ENCODE measurements at regions not wholly inside any gene's neighbourhood (a gene's known extent, or its start where the extent isn't known, plus 50 kb on each side); places are given as distances from the start of the nearest gene placed in this dataset.

DNA sequence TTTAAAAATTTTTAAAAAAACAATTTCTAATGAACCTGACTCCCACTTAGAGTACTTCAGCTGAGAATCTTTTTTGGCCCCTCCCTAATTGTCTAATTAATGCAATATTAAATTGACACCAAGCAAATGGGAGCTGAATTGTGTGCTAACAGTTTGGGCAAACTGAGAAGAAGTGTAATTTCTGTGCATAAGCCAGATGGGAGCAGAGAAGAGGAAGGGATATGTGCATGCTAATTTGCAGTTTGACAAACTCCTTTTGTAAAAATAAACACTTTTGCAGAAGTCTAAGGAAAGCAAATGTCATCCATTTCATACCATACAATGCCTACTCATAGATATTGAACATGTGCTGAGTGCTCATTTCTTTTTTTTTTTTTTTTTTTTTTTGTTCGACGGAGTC, 332.0 kb downstream of the CYRIA start:
- no peak for DNase-seq (ENCODE audit: low read depth)

DNA sequence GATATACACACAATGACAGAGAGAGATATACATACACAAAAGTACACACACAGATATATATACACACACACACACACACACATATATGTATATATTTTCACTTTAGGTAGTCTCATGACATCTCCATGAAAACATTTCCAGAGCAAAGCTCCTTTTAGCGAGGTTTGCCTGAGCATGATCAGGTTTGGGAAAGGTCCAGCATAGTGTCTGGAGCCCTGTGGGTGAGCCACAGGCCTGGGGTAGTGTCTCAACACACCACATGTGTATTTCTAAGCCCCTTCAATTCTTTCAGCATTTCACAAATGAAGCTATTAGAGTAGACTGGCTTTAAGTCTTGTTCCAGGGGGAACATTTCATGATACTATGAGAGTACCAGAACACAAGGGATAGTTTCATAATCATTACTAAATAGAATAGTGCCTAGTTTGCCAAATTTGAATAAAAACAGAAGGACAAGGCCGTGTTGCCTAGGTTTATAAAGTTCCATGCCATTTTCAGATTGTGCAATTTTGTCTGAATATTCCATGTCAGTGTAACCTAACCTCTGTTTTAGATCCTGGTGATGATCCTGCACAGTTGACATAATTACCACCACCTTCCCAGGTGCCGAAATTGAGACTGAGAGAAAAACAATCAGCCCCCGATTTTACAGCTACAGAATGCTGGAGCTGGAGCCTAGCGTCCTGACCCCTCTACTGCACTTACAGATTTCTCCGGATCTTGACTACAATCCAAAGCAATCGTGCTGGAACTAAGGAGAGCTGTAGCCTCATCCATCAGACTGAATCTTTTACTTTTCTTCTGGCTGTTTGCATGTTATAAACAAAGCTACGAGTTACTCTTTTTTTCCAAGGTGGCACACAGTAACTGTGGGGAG, 332.7 kb downstream of the CYRIA start:
- DNase-seq (ENCODE audit: low read depth) = no peak

DNA sequence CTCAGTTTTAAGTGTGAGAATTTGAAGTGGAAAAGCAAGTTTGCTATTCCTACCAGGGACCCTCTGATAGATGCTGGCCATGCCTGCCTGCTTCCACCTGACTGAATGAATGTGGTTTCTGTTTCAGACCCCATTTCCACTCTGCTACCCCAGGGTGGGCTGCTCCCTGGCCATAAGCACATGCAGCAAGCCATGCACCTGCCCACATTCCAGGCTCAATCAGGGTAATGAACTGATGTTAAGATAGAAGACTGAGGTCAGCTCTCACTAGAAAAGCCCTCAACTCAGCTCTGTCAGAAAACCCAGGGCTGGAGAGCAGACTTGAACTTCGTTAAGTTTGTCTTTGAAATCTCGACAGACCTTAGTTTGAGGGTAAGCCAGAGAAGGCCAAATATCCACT, 333.9 kb downstream of the CYRIA start:
- no peak for DNase-seq (ENCODE audit: low read depth)

DNA sequence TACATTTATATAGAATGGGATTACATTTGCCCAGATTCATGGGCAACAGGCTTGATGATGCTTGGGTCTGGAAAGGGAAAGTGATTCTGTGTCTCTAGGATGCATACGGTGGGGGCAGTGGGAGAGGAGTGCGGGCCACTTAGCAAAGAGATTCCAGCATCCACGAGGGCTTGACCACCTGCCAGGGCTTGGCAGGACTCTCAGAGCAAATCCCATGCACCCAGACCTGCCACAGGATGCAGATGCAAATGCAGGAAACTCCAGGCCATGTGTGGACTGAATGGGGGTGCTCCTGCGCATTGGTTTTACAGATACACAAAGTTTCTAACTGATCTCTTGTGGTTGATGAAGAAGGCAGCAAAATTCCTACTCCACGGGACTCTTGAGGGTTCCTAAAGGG, 334.7 kb downstream of the CYRIA start:
- DNase-seq (ENCODE audit: low read depth) = no peak

DNA sequence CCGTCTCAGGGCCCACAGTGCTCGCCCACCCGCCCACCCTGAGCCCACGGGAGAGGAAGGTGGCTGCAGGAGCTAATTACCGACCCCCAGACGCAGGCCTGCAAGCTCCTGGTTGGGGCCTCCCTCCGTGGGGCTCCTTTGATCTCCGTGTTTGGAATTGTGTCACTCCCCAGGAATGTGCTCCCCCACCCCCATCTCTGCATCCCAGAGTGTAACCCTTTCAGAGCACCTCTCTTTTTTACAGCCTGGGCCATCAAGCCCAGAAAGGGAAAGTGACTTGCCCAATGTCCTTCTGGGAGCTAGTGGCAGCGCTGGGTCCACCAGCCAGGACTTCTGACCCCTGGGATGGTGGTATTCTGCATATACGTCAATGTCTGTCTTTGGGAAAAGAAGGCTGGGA, 335.1 kb downstream of the CYRIA start:
- no peak for DNase-seq (ENCODE audit: low read depth)

DNA sequence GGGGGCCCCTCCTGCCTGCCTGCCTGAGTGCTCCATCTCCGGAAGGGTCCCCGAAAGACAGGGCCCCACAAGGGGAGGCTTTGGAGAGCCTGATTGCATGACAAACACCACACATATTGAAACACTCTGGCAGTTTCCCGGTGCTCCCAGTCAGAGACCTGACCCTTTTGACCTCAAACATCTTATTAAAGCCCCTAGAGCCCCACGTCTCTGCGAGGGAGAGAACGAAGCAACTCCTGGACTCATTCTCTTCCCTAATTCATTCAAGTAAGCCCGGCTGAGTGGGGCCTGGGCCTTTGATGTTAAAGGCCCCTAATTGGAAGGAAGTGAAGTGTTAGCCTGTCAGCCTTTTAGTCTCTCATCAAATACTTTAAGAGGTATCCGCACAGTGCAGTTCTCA, 335.6 kb downstream of the CYRIA start:
- no peak for DNase-seq (ENCODE audit: low read depth)

DNA sequence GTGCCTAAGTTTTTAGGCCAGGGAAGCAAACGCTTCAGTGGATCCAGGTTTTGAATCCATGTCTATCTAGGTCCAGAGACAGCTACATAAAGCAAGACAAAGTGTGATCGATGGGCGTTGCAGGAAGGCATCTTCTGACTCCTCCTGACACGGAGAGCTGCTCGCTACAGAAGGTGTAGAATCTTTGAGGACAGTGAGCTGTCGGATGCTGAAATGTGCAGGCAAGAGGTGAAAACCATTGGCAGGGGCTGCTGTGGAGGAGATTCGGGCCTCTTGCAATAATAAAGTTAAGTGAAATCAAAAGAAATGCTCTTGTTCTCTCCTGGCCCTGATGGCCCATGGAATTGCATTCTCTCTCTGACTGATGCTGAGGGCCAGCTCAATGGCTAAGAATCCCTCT, 336.2 kb downstream of the CYRIA start:
- no peak for DNase-seq (ENCODE audit: low read depth)

DNA sequence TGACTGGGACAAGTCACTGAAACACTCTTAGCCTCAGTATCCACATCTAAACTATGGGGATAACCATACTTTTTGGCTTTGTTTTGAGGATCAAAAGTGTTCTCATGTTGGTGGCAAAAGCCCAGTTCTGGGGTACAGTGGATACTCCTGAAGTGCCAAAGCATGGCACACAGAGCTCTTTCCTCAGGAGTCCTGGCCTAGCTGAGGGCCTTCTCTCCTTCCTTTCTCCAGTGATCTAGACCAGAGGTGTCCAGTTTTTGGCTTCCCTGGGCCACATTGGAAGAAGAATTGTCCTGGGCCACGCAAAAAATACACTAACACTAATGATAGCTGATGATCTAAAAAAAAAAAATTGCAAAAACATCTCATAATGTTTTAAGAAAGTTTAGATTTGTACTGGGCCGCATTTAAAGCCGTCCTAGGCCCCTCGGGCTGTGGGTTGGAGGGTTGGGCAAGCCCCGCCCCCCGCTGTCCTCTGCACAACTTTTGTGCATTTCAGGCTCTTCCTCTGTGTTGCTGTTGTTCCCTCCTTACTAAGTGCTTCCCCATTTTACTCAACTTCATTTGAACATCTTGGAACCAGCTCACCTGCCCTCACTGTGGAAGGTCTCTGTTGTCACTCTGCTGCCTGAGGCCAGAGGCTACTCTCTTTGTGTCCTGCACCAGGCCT, 337.0 kb downstream of the CYRIA start:
- no peak for DNase-seq (ENCODE audit: low read depth)

DNA sequence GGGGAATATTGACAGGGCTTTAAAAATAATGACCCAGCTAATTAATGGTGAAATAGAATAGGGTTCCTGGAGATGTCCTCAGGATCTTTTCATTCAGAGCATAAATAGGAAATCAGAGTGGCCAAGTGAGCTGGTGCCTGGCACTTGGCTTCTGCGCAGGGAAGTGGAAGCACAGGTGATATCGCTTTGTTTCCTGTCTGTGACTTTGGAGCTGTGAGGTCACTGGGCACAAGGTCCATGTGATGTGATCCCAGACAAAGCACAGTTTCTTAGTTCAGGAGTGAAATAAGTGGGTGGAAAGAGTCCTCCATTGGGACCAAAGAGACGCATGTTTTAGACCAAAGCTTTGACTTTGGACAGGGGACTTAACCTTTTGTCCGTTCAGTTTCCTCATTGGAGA, 338.3 kb downstream of the CYRIA start:
- DNase-seq (ENCODE audit: low read depth) = no peak

DNA sequence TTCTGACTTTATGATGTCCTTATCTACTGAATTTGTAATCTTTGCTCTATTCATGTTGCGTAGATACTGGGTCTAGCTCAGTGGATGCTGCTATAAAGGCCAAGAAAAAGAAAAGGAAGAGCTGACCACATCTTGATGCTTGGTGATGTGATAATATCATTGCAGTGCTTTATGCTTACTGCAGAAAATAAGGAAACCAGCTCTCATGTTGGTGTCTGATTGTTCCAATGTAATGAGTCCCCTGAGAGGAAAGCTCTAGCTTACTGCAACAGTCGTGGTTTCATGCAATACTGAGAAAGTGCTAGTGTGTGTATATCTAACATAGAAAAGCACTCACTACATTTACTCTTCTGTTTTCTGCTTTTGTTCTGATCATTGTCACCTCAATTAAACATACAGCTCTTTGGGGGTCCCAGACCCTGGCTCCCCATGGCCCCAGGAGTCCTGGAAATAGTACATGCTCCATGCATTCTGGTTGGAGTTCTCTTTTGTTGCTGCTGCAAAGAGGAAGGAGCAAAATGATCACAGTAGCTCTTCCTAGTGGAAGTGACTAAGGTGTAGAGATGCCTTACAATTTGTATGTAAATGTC, 338.8 kb downstream of the CYRIA start:
- no peak for DNase-seq (ENCODE audit: low read depth)

DNA sequence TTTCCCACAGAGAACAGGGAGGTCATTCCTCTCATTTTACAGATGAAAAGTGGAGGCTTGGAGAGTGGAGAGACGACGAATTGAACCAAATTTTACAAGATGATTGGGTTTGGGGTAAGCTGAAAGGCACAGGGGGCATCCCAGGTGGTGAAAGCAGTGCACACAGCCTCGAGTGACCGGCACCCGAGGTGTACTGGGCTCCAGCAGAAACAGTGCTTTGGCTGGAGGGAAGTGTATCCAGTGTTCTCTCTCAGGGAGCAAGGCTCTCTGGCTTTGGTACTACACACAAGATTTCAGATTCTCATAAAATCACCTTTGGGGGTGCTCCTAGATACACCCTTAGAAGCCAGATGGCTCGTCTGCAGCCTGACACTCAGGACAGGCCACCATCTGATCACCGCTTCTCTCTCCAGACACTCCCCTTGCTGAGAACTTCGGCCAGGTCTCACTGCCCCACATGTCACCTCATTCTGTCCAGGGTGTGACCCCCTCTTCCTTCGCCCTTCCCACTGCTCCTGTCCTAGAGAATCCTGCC, 339.6 kb downstream of the CYRIA start:
- DNase-seq (ENCODE audit: low read depth) = no peak

DNA sequence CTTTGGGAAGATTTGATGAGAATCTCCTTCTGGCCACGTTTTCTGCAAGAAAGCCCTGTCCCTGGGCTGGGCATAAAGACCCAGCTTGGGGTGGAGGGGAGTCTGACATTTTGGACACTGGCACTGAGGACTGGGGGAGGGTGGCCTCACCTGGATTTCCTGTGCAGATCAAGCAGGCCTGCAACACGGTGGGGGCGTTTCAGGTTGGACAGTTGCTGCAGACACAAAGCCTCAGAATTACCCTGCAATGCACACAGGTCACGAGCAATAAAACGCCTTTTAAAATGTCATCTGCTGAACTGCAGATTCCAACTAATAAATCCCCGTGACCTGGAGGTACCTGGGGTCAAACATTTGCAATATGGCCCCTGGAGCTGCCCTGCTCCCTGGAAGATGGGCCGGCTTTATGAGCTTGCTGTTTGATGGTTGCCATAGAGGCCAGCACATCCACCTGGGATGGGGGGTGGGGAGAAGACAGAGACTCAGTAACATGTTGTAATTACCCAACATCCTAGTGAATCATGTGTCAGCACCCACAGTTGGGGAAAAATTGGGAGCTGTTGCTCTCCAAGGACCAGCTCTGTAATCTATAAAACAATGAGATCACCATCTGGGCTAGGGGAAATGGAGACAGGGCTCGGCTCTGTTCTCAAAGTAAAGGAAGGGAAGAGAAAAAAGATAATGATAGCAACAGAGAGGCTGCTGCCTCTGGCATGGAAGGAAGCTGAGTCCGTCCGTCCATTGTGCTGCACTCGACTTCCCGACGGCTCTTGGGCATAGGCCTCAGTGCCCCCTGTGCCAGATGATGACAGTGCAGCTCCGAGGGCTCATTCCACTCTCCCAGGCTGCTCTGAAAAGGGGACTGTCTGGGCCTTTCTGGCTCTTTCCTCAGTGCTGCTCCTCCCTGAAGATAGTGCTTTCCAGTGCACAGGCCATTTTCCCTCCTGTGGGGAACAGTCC, 340.3 kb downstream of the CYRIA start:
- no peak for DNase-seq (ENCODE audit: low read depth)

DNA sequence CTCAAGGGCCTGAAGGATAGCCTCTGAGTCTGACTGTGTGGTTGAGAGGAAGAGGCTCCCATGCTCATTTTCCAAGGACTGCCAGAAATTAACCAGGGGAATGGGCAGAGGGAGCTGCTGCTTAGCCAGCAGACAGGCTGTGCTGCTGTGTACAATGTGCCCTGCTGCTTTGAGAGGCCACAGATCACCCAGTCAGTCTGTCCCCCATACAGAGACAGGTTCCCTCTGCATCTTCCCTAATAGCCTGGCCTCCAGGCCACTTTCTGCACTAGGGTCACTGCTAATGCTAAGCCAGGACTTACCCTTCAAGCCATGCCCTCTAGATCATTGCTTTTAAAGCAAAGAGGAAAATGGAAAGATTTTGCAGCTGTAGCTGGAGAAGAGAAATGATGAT, 341.1 kb downstream of the CYRIA start:
- DNase-seq (ENCODE audit: low read depth) = no peak

DNA sequence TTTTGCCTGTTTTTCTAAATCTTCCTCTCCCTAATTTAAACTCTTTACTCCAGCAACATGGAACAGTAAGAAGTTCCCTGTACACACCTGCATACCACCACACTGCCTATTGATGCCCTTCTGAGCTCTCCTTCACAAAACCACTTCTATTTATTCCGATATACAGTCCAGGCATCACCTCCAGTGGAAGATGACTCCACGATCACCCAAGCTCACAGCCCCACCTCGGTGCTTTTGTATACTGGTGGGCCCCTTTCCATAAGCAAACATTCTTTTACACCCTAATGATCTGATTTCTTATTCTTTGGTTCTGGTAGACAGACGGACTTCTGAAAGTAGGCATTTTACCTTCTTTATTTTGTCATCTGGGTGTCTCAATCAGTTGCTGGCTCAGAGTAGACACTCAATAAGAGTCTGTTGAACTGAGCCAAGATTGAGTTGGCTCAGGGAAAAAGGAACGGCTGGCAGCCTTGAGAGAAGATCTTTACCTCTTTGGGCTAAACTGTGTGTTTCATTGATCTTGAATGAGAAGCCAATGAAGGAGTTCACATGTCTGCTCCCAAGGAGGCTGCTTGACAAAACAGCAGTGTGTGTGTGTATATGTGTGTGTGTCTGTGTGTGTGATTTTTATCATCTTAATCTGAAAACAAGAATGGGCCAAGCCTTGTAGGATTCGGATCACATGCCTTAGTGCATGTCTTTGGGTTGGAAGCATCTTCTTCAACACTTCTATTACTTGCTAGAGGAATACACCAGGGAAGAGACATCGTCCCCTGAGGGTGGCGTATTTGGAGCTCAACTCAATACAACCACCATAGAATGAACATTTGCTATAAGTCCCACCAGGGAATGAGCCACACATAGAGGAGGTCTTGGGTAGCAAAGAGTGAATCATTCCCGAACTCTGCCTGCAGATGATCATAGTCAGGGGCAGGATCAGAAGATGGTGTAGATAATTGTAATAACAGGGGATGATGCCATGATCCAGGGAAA, 341.8 kb downstream of the CYRIA start:
- no peak for DNase-seq (ENCODE audit: low read depth)

DNA sequence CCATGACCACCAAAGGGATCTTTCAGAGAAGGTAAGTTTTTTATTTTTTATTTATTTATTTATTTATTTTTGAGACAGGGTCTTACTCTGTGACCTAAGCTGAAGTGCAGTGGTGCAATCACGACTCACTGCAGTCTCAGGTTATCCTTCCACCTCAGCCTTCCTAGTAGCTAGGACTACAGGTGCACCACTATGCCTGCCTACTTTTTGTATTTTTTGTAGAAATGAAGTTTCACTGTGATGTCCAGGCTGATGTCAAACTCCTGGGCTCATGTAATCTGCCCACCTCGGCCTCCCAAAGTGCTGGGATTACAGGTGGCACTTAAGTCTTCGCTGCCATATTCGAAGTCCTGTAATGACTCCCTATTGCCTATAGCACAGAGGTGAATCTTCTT, 342.5 kb downstream of the CYRIA start:
- no peak for DNase-seq (ENCODE audit: low read depth)

DNA sequence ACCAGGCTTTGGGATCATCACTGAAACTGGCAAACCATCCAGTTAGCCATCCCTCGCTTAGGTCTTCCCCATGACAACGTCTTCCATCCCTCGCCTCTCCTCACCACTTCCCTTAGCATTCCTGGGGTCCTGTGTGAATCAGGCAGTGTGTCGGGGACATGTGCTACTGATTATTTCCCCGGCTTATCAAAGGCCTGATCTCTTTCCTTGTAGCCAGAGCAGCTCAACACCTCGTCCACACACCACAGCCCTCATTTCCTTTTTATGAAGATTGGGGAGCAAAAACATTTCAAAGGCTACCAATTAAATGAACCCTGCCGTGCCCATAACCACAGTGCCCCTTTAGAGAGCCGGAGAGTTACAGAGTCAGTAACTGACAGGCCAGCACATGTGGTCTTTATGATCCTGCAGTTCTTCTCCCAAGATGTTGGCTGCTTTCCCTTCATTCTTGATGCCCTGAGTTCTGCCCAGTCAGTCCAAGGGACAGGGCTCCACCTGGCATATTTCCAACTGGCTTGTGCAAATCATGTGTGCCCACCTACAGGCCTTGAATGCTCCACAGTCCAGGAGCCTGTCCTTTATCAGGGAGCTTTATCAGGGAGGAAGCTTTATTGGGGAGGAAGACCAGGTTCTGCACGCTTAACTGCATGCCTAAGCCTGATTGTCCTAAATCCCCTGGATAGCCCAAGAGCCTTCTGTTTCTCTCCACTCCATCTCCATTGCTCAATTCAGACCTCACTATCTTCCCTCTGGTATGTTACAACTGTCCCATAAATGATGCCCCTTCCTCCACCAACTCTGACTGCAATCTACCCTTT, 343.1 kb downstream of the CYRIA start:
- no peak for DNase-seq (ENCODE audit: low read depth)

DNA sequence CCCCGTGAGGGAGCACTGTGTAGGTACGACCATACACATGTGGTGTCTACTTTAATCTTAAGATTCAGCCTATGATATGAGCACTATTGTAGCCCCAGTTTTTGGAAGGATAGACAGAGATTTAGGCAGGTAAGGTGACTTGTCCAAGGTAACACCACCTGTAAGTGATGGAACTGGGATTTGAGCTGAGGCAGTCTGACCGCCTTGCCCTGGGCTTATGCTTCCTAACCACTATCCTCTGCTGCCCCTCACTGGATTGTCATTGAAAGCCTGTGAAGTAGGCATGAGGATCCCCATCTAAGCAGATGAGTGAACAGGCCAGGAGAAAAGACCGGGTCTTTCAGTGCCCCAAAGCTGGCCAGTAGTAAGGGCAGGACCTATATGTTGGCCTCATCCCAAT, 343.8 kb downstream of the CYRIA start:
- no peak for DNase-seq (ENCODE audit: low read depth)

DNA sequence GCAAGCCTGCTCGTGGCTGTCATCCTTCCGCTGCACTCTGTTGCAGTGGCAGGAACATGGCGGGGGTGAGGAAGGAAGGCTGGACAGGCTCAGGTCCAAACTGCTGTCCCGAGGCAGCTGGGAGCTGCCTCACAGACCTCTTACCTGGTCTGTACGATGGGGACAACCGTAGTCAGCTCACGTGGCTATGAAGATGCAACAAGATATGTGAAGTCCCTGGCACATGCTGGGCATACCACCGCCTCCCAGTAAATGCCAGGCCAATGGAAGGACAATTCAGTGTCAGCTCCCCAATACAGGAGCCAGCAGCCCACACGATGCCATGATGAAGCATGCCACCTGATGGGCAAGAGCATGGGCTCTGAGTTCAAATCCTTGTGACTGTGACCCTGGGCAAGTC, 344.4 kb downstream of the CYRIA start:
- DNase-seq (ENCODE audit: low read depth) = no peak

DNA sequence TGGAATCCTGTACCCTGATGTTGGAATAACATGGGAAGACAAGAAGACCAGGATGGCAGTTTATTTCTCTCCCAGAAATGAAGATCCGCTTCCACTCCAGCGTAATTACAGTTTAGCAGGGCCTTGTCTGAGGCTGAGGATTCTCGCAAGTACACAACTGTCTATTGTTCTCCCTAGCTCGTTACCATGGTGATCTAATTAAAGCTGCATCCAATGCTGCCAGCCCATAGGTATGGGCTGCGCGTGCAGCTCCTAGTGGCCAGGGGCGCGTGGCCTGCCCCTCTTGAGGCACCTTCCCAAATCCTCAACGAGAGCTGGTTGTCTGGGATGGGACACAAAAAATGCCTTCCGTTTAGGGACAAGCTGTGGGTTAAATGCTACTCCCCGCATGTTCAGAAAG, 344.9 kb downstream of the CYRIA start:
- no peak for DNase-seq (ENCODE audit: low read depth)

All from activated T-helper 9 cell treated with anti-CD3 and anti-CD28 coated beads, Interleukin-2, amount 50 U/mL, for 16 hours (primary cell).